ENCODE measurements at regions not wholly inside any gene's neighbourhood (a gene's known extent, or its start where the extent isn't known, plus 50 kb on each side); places are given as distances from the start of the nearest gene placed in this dataset.

DNA sequence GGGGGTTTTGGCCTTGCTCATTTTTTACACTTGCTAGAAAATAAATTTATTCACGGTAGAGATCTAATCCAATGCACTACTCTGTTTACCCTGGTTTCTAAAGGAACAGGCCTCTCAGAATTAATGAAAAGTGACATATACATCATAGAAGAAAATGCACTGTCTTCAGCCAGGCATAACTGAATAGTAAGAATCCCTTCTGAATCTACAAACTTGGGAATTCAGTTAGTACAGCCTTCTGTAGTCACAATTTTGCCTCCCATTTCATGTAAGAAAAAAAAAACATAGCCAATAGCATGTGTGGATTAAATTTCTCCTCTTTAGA is 197.3 kb downstream of the CAAP1 start:
- no peak overlapping the region for H3K4me3 ChIP-seq
- no peak overlapping the region for H3K27ac ChIP-seq
- H3K27me3 ChIP-seq = no peaks in the 10 kb centered on the region
- TF ChIP-seq, protein P1, sequence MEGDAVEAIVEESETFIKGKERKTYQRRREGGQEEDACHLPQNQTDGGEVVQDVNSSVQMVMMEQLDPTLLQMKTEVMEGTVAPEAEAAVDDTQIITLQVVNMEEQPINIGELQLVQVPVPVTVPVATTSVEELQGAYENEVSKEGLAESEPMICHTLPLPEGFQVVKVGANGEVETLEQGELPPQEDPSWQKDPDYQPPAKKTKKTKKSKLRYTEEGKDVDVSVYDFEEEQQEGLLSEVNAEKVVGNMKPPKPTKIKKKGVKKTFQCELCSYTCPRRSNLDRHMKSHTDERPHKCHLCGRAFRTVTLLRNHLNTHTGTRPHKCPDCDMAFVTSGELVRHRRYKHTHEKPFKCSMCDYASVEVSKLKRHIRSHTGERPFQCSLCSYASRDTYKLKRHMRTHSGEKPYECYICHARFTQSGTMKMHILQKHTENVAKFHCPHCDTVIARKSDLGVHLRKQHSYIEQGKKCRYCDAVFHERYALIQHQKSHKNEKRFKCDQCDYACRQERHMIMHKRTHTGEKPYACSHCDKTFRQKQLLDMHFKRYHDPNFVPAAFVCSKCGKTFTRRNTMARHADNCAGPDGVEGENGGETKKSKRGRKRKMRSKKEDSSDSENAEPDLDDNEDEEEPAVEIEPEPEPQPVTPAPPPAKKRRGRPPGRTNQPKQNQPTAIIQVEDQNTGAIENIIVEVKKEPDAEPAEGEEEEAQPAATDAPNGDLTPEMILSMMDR (IDR thresholded peaks at IDR 0.05) = no peak
- TF ChIP-seq POLR2A (IDR thresholded peaks at IDR 0.05) (no peak), POLR2AphosphoS5 (IDR thresholded peaks at IDR 0.05; ENCODE audit: insufficient read depth in 1 of 2, low read depth in 1 of 2) (no peak)
- no peaks in the 10 kb centered on the region for H3K4me1 ChIP-seq
- H3K9me3 ChIP-seq = no peaks in the 10 kb centered on the region
- no peaks in the 10 kb centered on the region for H3K36me3 ChIP-seq
- DNase-seq (ENCODE audit: extremely low spot score in 2 of 2) = no peak
- intact Hi-C loops (cut with DNase I) = no loop called here

DNA sequence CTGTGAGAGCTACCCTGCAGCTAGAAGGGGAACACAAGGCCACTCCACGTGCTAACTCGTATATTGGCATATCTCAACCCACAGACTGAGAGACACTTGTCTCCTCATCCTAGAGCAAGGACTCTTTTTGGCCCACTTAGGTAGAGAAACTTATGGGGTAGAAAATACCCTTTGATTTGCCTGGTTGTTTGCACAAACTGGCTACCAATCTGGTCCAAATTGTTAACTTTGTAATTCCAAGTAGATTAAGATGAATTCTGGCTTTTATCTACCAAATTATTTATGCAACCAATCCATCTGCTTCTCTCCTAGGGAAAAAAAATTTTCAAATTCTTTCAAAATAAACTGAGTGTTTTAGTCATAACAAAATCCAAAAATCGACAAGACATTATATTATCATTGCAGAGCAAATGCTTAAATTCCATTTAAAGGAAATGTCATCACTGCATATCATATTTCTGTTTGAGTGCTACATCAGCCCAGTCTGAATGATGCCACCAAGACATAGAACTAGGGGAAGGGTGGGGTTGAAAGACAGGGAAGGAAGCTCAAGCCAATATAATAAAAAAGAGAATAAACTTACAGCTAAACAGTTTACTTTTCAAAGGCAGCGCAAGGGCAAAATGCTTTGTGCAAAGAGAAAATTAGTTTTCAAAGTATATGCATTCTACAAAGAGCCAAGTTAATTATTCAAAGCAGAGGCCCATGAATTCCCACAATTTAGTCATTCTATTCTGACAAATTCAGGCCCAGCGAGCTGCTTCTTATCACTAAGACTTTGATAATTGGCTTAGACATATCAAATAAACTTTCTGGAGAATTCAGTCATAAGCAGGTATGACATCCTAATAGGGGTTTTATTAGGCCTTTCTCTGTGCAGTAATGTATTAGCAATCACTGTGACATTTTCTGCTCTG is 198.0 kb downstream of the CAAP1 start:
- TF ChIP-seq POLR2A (IDR thresholded peaks at IDR 0.05) (no peak), POLR2AphosphoS5 (IDR thresholded peaks at IDR 0.05; ENCODE audit: insufficient read depth in 1 of 2, low read depth in 1 of 2) (no peak)
- TF ChIP-seq, protein P1 (IDR thresholded peaks at IDR 0.05) = no peak
- Histone ChIP-seq H3K27ac (no peak overlapping the region), H3K27me3 (no peaks in the 10 kb centered on the region), H3K9me3 (no peaks in the 10 kb centered on the region), H3K36me3 (no peaks in the 10 kb centered on the region), H3K4me1 (no peaks in the 10 kb centered on the region), H3K4me3 (no peak overlapping the region)
- intact Hi-C loops (cut with DNase I) = no loop called here
- DNase-seq (ENCODE audit: extremely low spot score in 2 of 2) = no peak

GRCh38 chr9:26689041-26689440 is 203.6 kb downstream of the CAAP1 start:
- Histone ChIP-seq H3K27ac (no peak overlapping the region), H3K27me3 (no peaks in the 10 kb centered on the region), H3K36me3 (no peaks in the 10 kb centered on the region), H3K4me3 (no peak overlapping the region), H3K4me1 (no peaks in the 10 kb centered on the region), H3K9me3 (no peaks in the 10 kb centered on the region)
- intact Hi-C loops (cut with DNase I) = no loop called here
- DNase-seq (ENCODE audit: extremely low spot score in 2 of 2) = no peak
- no peak for TF ChIP-seq POLR2AphosphoS5 (IDR thresholded peaks at IDR 0.05; ENCODE audit: insufficient read depth in 1 of 2, low read depth in 1 of 2)

DNA sequence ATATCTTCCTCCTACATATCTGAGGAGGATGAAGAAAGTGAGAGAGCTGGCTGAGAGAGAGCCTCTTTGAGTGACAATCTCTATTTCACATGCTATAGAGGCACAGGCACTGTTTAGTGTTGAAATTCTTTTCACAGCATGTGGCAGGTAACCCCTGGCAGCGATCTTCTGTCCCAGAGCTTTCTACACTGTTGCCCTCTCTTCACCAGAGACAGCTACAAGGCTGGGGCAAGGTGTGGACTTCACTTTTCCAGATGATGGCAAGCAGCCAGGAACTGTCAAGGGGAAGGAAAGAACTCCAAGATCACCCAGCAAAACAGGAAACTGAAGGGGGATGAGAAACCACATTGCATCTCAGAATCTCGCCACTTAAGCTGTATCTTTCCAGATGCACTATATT is 205.2 kb downstream of the CAAP1 start:
- DNase-seq (ENCODE audit: extremely low spot score in 2 of 2) = no peak
- Histone ChIP-seq H3K27me3 (no peaks in the 10 kb centered on the region), H3K27ac (no peak overlapping the region), H3K4me1 (no peaks in the 10 kb centered on the region), H3K36me3 (no peaks in the 10 kb centered on the region), H3K9me3 (no peaks in the 10 kb centered on the region), H3K4me3 (no peak overlapping the region)
- intact Hi-C loops (cut with DNase I) = no loop called here
- TF ChIP-seq POLR2AphosphoS5 (IDR thresholded peaks at IDR 0.05; ENCODE audit: insufficient read depth in 1 of 2, low read depth in 1 of 2) (no peak), POLR2A (IDR thresholded peaks at IDR 0.05) (no peak)
- TF ChIP-seq, protein P1 (IDR thresholded peaks at IDR 0.05) = no peak

DNA sequence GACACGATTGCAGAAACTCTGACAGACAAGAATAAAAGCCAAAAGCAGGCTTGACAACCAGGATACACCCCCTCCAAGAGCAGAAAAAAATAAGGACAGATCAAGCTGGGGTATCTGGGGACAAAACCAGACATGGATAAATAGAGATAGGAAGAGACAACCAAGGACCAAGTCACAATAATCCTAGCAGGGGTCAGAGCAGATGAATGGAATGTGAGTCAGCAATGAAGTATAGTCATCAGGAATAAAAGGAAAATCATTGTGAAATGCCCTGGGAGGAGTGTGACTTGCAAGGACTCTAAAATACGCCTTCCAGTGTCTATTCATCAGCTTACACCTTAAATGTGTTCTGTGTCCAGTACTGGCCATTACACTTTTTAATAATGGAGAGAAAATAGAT is 206.8 kb downstream of the CAAP1 start:
- no peak for DNase-seq (ENCODE audit: extremely low spot score in 2 of 2)
- H3K27me3 ChIP-seq = no peaks in the 10 kb centered on the region
- no peak overlapping the region for H3K4me3 ChIP-seq
- H3K4me1 ChIP-seq = no peaks in the 10 kb centered on the region
- H3K36me3 ChIP-seq = no peaks in the 10 kb centered on the region
- no peaks in the 10 kb centered on the region for H3K9me3 ChIP-seq
- H3K27ac ChIP-seq = no peak overlapping the region
- TF ChIP-seq POLR2A (IDR thresholded peaks at IDR 0.05) = no peak
- intact Hi-C loops (cut with DNase I) = no loop called here

GRCh38 chr9:26684029-26684428 is 208.6 kb downstream of the CAAP1 start:
- H3K27me3 ChIP-seq = no peaks in the 10 kb centered on the region
- no peak overlapping the region for H3K4me3 ChIP-seq
- no peaks in the 10 kb centered on the region for H3K4me1 ChIP-seq
- H3K9me3 ChIP-seq = no peaks in the 10 kb centered on the region
- TF ChIP-seq POLR2A (IDR thresholded peaks at IDR 0.05) (no peak), POLR2AphosphoS5 (IDR thresholded peaks at IDR 0.05; ENCODE audit: insufficient read depth in 1 of 2, low read depth in 1 of 2) (no peak)
- TF ChIP-seq, protein P1 (IDR thresholded peaks at IDR 0.05) = no peak
- no peak for DNase-seq (ENCODE audit: extremely low spot score in 2 of 2)
- no peak overlapping the region for H3K27ac ChIP-seq
- no peaks in the 10 kb centered on the region for H3K36me3 ChIP-seq
- intact Hi-C loops (cut with DNase I) = no loop called here
